HG03442 (cell line): ENCODE measurements at regions not wholly inside any gene's neighbourhood (a gene's known extent, or its start where the extent isn't known, plus 50 kb on each side); places are given as distances from the start of the nearest gene placed in this dataset.

Experiments used
- ATAC-seq: cut with Tn5 transposase; IDR thresholded peaks from one replicate; pipeline ENCODE4 v1.9.1; 2021; ENCODE audit warnings: mild to moderate bottlenecking, moderate library complexity; ENCODE audit not compliant: unreplicated experiment

GRCh38 chr7:155360495-155361345 lies 63.0 kb downstream of the INSIG1 start:
- no peak for ATAC-seq

- ATAC-seq, result no peak
These were observed 63.6 kb downstream of the INSIG1 start for GRCh38 chr7:155361346-155361680.

GRCh38 chr7:155361947-155362346 lies 64.3 kb downstream of the INSIG1 start:
- no peak for ATAC-seq

GRCh38 chr7:155362380-155363145 lies 64.9 kb downstream of the INSIG1 start:
- no peak for ATAC-seq

GRCh38 chr7:155363146-155363539 lies 65.5 kb downstream of the INSIG1 start:
- ATAC-seq, result no peak

- ATAC-seq, result no peak
These were observed 66.3 kb downstream of the INSIG1 start for GRCh38 chr7:155363852-155364600.

GRCh38 chr7:155365146-155365874 lies 67.6 kb downstream of the INSIG1 start:
- ATAC-seq, result no peak

GRCh38 chr7:155368894-155369600 lies 71.4 kb downstream of the INSIG1 start:
- no peak for ATAC-seq

- no peak for ATAC-seq
These were observed 72.1 kb downstream of the INSIG1 start for GRCh38 chr7:155369766-155370165.

- no peak for ATAC-seq
These were observed 73.7 kb downstream of the INSIG1 start for GRCh38 chr7:155371331-155371883.

- ATAC-seq, result peak; percentile 64
These were observed 74.5 kb downstream of the INSIG1 start for GRCh38 chr7:155371884-155372781.

- peak; percentile 18 for ATAC-seq
These were observed 75.2 kb downstream of the INSIG1 start for GRCh38 chr7:155372782-155373358.

- ATAC-seq, result no peak
These were observed 75.9 kb downstream of the INSIG1 start for GRCh38 chr7:155373359-155374273.

- ATAC-seq, result no peak
These were observed 76.9 kb downstream of the INSIG1 start for GRCh38 chr7:155374276-155375252.

- no peak for ATAC-seq
These were observed 77.9 kb downstream of the INSIG1 start for GRCh38 chr7:155375337-155376277.
